Femur (tissue), 1 donor: ENCODE measurements at regions not wholly inside any gene's neighbourhood (a gene's known extent, or its start where the extent isn't known, plus 50 kb on each side); places are given as distances from the start of the nearest gene placed in this dataset.

ENCODE experiments used
- DNase-seq: peaks from one replicate; pipeline ENCODE4 v3.0.0-alpha.2; 2017

- no peak for DNase-seq
Measured at GRCh38 chr10:69716711-69717560, 84.8 kb upstream of the COL13A1 start.

- DNase-seq = no peak
Measured at GRCh38 chr10:69718951-69719350, 82.8 kb upstream of the COL13A1 start.

- peak; percentile 52 for DNase-seq
Measured at GRCh38 chr10:69721690-69722310, 79.9 kb upstream of the COL13A1 start.

- DNase-seq = no peak
Measured at GRCh38 chr10:69723653-69724052, 78.1 kb upstream of the COL13A1 start.

- DNase-seq = no peak
Measured at GRCh38 chr10:69726850-69727249, 74.9 kb upstream of the COL13A1 start.

- DNase-seq = no peak
Measured at GRCh38 chr10:69728335-69728870, 73.3 kb upstream of the COL13A1 start.

- DNase-seq = no peak
Measured at GRCh38 chr10:69729326-69730048, 72.2 kb upstream of the COL13A1 start.

GRCh38 chr10:69730251-69731156 lies 71.2 kb upstream of the COL13A1 start:
- peak; percentile 60 for DNase-seq

GRCh38 chr10:69731184-69731583 lies 70.5 kb upstream of the COL13A1 start:
- peak; percentile 51 for DNase-seq

GRCh38 chr10:69731698-69732097 lies 70.0 kb upstream of the COL13A1 start:
- DNase-seq = no peak

GRCh38 chr10:69732147-69732825 lies 69.4 kb upstream of the COL13A1 start:
- DNase-seq = no peak

- DNase-seq = no peak
Measured at GRCh38 chr10:69732826-69733150, 68.9 kb upstream of the COL13A1 start.

GRCh38 chr10:69733791-69734261 lies 67.9 kb upstream of the COL13A1 start:
- no peak for DNase-seq

GRCh38 chr10:69734416-69734796 lies 67.3 kb upstream of the COL13A1 start:
- DNase-seq = no peak

GRCh38 chr10:69734797-69735468 lies 66.8 kb upstream of the COL13A1 start:
- DNase-seq = no peak

- DNase-seq = peak; percentile 50
Measured at GRCh38 chr10:69736886-69737641, 64.6 kb upstream of the COL13A1 start.

GRCh38 chr10:69738071-69738470 lies 63.6 kb upstream of the COL13A1 start:
- no peak for DNase-seq

- DNase-seq = no peak
Measured at GRCh38 chr10:69738858-69739435, 62.8 kb upstream of the COL13A1 start.

- DNase-seq = no peak
Measured at GRCh38 chr10:69739634-69740033, 62.1 kb upstream of the COL13A1 start.

GRCh38 chr10:69740126-69740525 lies 61.6 kb upstream of the COL13A1 start:
- no peak for DNase-seq
